ENCODE measurements at regions not wholly inside any gene's neighbourhood (a gene's known extent, or its start where the extent isn't known, plus 50 kb on each side); places are given as distances from the start of the nearest gene placed in this dataset.

DNA sequence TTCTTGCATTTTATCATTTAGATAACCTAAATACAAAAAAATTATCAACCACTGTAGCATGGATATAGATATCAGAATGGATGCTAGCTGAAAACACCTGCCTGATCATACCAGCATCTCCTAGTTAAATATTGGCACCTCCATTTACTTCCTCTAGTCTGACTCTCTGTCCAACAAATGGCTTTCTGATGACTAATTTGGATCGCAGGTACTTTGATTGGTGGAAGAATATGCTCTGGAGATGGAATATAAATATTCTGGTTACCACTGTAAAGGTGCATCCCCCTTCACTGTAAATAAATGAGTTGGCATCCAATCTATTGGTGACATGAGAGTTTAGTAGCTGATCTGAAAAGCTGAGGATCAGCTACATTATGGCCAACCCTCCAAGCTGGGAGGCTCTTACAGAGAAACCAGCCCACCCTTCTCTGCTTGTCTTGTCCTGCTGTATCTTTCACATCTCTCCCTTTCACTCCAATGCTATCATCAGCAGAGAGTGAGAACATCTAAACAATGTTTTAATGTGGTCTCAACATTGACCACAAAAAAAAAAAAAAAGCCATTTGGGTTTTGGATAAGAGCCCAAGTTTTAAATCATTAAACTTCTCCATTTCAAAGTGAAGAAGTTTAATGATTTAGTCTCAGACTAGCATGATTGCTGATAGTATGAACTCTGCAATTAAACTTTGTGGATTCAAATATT is 90.5 kb downstream of the PMAIP1 start:
- TF ChIP-seq, protein P1, sequence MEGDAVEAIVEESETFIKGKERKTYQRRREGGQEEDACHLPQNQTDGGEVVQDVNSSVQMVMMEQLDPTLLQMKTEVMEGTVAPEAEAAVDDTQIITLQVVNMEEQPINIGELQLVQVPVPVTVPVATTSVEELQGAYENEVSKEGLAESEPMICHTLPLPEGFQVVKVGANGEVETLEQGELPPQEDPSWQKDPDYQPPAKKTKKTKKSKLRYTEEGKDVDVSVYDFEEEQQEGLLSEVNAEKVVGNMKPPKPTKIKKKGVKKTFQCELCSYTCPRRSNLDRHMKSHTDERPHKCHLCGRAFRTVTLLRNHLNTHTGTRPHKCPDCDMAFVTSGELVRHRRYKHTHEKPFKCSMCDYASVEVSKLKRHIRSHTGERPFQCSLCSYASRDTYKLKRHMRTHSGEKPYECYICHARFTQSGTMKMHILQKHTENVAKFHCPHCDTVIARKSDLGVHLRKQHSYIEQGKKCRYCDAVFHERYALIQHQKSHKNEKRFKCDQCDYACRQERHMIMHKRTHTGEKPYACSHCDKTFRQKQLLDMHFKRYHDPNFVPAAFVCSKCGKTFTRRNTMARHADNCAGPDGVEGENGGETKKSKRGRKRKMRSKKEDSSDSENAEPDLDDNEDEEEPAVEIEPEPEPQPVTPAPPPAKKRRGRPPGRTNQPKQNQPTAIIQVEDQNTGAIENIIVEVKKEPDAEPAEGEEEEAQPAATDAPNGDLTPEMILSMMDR (IDR thresholded peaks at IDR 0.05) = no peak
- TF ChIP-seq POLR2A (IDR thresholded peaks at IDR 0.05) = no peak

Data from vagina (tissue), 2 donors.